GM21367 (cell line): ENCODE measurements at regions not wholly inside any gene's neighbourhood (a gene's known extent, or its start where the extent isn't known, plus 50 kb on each side); places are given as distances from the start of the nearest gene placed in this dataset.
"Not testable (repeated sequence)": the region's sequence is repeated elsewhere in the genome, so short reads cannot be mapped to it uniquely, and the experiment has no call there.

Experiments used
- ATAC-seq: cut with Tn5 transposase; IDR thresholded peaks from one replicate; pipeline ENCODE4 v1.9.1; 2021; ENCODE audit not compliant: unreplicated experiment

DNA sequence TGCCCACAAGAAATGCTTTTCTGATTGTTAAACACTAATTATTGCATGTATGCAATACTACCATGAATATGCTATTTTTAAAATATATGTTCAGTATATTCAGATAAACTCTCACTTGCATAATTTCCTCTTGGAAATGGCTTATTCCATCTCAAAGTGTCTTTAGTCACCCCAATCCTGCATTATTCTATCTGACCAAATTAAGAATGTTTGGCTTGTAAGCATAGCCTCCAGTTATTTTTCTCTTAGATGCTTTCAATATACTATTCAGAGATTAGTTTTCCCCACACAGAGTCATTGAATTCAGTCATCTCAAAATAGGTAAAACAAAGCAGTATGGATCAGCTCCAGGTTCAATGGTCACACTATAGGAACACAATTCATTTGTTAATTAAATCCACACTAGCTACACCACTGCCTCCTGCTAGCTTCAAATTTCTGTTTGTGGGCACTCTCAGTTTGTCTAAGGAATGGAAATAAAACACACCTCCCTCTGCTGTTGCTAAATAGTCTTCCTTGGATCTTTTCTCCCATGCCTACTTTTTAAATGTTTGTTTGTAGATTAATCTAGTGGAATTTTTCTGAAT is 134.6 kb upstream of the TBCA start:
- no peak for ATAC-seq

DNA sequence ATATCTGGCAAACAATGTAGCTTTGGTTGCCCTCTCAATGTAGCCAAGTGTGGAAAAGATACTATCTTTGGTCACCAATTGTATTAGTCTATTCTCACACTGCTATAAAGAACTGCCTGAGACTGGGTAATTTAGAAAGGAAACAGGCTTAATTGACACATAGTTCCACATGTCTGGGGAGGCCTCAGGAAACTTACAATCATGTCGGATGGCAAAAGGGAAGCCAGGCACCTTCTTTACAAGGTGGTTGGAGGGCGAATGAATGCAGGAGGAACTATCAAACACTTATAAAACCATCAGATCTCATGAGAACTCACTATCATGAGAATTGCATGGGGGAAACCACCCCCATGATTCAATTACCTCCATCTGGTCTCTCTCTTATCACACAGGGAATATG is 133.1 kb upstream of the TBCA start:
- ATAC-seq, result no peak

DNA sequence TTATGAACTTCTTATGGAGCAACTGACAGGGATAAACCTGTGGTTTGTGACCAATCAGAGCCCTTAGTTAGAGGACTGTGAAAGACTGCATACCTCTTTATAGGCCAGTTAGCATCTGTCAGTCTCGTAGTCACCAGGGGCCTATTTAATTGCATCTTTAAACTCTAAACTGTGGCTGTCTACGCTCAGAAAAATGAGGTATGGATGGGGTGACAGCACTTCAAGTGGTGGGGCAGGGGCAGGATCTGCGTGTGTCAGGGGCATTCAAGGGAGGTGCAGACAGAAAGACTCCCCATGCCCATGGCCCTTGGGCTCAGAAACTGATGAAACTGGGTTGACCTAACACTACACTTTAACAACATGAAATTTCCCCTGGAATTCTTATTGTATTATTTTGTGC is 132.6 kb upstream of the TBCA start:
- ATAC-seq, result no peak

GRCh38 chr5:77907786-77908185 is 131.6 kb upstream of the TBCA start:
- ATAC-seq, result no peak

GRCh38 chr5:77906806-77907205 is 130.7 kb upstream of the TBCA start:
- ATAC-seq, result no peak

DNA sequence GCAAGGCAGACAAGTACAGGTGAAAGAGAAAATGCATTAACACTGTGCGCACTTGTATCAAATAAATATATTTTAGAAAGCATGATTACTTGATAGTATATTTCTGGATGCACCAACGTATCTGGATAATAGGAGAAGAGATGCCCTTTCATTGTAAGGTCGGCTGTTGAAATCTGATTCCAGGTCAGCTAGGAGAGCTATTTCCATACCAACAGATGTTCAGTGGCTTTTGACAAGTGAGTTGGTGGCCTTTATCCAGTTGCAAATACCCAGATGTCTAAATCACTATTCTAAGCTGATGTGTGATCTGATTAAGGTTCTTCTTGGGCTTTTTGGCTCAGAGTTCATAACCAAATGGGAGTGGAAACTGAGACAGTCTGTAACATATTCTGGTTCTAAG is 128.2 kb upstream of the TBCA start:
- no peak for ATAC-seq

GRCh38 chr5:77900691-77901090 is 124.6 kb upstream of the TBCA start:
- ATAC-seq, result no peak

DNA sequence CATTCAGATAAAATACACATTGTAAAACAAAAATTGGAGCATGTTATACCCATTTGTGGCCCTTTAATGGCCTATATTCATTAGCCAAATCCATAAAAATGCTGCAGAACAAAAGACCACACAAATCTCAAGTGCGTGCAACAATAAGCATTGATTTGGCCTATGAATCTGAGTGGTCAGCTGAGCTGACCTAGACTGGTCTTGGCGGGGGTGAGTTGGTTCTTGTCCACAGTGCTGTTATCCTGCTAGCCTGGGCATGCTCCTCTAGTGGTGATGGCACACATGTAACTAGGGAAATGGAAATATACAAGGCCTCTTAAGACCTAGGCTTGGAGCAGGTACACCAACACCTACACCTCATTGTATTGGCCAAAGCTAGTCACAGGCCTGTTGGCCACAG is 122.2 kb upstream of the TBCA start:
- ATAC-seq, result no peak

- ATAC-seq, result no peak
Measured at GRCh38 chr5:77896338-77896737, 120.2 kb upstream of the TBCA start.

DNA sequence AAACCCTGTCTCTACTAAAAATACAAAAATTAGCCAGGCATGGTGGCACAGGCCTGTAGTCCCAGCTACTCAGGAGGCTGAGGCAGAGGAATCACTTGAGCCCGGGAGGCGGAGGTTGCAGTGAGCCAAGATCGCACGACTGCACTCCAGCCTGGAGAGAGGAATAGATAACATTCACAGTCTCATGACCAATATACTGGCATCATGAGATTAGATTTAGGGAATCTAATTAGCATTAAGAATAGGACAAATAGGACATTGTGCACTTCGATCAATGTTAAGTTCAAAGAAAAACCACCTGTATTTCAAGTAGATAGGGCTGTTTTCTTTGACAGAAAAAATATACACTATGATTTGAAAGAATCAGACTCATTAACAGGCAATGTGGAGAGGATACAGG is 118.0 kb upstream of the TBCA start:
- not testable (repeated sequence) for ATAC-seq

GRCh38 chr5:77893225-77893860 is 117.2 kb upstream of the TBCA start:
- ATAC-seq, result no peak

DNA sequence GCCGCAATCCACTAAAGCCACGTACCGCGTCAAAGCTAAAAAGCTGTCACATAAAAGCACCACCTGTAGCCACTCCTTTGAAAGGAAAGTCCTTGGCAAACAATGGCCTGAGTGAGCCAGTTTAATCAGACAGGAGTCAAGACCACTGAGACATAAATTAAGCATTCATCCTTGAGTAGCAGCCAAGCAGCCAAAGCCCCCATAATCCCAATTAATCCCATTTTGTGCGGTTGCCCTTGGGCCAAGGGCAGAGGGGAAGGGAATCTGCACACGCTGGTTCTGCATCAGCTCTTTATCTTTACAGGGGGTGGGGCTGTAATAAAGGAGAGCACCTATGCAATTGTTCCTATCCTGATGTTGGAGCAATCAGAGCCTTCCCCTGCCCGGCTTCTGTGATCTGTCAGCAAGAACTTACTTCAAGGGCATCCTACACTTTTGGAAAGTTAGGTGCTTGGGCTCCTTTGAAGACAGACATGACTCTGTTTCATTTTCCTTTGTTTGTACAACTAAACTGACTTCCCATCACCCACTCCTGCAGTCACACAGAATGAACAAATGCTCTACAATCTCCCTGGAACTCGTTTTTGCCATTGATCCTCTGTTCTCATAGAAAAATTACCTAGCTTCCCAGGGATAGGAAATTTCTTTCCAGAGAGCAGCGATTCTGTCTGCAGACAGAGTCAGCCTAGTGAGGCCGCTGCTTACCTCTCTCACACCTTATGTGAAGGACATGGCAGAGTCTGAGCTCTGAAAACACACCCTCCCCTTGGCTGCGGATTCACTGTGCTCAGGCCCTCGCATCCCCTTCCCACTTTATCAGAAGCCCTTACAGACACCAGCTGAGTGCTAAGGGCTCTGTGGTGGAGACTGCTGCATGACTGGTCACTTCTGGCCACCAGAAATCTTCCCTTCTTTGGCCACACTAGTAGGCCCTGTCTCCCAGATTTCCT is 116.2 kb upstream of the TBCA start:
- ATAC-seq, result no peak

DNA sequence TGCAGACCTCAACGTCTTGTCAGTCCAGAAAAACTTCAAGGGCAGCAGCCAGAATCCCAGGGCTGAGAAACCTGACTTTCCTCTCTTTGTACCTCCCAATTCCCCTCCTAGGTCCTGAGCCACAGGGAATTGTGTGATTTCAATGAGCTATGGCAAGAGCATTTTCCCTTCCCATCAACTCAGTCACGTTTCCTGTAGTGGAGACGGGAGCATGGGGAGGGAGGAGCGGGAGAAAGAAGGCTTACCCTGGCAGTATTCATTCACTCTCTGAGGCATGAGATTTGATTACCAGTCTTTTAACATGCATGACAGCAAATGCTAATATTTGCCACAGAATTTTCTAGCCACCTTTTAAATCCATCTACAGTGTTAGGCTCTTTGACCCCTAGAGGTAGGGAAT is 109.4 kb upstream of the TBCA start:
- no peak for ATAC-seq

DNA sequence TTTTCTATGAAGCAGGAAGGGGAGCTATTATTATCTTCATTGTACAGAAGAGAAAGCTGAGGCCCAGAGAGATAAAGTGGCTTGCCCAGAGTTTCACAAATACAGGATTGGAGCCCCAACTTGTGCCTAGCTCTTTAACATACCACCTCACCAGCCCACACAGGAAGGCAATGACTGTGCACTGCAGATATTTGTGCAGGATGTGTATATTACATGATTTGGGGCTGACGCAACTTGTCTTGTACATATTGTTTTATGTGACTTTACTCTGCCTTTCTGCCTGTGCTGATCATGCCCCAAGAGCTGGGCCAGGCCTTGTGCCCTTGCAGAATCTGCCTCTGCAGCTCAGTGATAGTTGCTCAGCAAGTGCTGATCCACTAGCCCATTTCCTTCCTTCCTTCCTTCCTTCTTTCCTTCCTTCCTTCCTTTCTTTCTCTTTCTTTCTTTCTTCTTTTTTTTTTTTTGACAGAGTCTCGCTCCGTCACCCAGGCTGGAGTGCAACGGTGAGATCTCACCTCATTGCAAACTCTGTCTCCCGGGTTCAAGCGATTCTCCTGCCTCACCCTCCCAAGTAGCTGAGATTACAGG is 106.6 kb upstream of the TBCA start:
- no peak for ATAC-seq

DNA sequence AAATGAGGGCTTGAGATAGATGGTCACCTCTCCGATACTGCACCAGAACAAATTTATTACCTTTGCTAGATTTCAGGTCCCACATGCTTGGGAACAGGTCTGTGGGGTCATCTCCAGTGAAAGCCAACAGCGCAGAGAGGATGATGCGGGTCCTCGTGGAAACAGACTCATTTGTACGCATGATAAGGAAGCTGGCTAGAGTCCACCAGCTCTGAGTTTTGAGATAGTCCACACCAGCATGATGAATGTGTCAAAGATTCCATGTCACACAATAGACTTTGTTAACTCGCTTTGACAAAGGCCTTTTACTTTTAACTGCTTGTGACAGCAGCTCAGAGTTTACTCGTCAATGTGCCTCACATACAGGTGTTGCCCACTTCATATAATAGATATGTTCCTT is 105.4 kb upstream of the TBCA start:
- no peak for ATAC-seq

- ATAC-seq, result no peak
Measured at GRCh38 chr5:77877516-77878355, 101.6 kb upstream of the TBCA start.

- ATAC-seq, result no peak
Measured at GRCh38 chr5:77876862-77877502, 100.8 kb upstream of the TBCA start.

- no peak for ATAC-seq
Measured at GRCh38 chr5:77876316-77876715, 100.2 kb upstream of the TBCA start.

DNA sequence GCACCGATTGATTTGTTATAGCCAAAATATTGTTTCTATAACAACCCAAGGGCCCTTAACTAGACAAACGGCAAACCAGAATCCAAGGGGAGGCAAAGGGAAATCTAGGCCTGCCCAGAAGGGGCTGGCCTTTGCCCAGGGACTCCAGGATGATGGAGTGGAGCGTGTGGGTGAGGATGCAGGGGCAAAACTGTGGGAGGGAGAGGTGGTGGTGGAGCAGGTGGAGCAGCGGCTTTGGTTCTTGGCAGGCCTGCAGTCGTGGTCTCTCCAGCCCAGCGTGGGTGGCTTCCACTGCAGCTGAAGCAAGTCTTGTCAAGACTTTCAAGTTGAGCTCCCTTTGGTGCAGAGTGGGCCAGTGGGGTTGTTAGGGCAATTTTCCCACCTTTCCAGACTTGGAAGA is 98.6 kb upstream of the TBCA start:
- ATAC-seq, result no peak

DNA sequence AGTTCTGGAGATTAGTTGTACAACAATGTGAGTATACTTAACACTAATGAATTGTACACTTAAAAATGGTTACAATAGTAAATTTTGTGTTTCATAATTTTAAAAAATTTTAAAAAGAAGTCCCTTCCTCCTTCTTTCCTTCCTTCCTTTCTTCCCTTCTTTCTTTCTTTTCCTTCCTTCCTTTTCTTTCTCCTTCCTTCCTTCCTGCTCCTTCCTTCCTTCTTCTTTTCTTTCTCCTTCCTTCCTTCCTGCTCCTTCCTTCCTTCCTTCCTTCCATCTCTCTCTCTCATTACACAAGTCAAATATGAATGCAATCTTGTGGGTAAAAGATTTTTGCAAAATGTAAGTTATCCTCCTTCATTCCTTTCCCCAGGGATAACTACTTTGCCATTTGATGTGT is 97.1 kb upstream of the TBCA start:
- no peak for ATAC-seq
